ENCODE measurements at regions not wholly inside any gene's neighbourhood (a gene's known extent, or its start where the extent isn't known, plus 50 kb on each side); places are given as distances from the start of the nearest gene placed in this dataset.

- Histone ChIP-seq H2AFZ (no peak overlapping the region), H3K36me3 (ENCODE audit: insufficient read depth) (no peaks in the 10 kb centered on the region), H3F3A (replicated peaks; ENCODE audit: low read depth) (no peaks in the 10 kb centered on the region), H3K27ac (ENCODE audit: low read depth) (no peak overlapping the region), H3K4me3 (no peak overlapping the region), H4K20me1 (replicated peaks; ENCODE audit: insufficient read depth) (no peaks in the 10 kb centered on the region), H3K4me1 (ENCODE audit: insufficient read depth) (peaks cover 19% of the 10 kb centered on the region), H3K9me2 (ENCODE audit: insufficient read depth) (peaks cover 15% of the 10 kb centered on the region), H3K4me2 (no peak overlapping the region), H3K27me3 (ENCODE audit: insufficient read depth) (no peaks in the 10 kb centered on the region), H3K79me2 (replicated peaks; ENCODE audit: insufficient read depth) (no peaks in the 10 kb centered on the region)
- TF ChIP-seq NANOG (IDR thresholded peaks at IDR 0.05; ENCODE audit: borderline replicate concordance) (no peak), ZNF114 (CRISPR knock-in tag; IDR thresholded peaks at IDR 0.05) (no peak), JUNB (IDR thresholded peaks at IDR 0.05; ENCODE audit: unreplicated experiment) (no peak), POLR2AphosphoS5 (IDR thresholded peaks at IDR 0.05; ENCODE audit: low read depth) (no peak)
- TF ChIP-seq, protein P1, sequence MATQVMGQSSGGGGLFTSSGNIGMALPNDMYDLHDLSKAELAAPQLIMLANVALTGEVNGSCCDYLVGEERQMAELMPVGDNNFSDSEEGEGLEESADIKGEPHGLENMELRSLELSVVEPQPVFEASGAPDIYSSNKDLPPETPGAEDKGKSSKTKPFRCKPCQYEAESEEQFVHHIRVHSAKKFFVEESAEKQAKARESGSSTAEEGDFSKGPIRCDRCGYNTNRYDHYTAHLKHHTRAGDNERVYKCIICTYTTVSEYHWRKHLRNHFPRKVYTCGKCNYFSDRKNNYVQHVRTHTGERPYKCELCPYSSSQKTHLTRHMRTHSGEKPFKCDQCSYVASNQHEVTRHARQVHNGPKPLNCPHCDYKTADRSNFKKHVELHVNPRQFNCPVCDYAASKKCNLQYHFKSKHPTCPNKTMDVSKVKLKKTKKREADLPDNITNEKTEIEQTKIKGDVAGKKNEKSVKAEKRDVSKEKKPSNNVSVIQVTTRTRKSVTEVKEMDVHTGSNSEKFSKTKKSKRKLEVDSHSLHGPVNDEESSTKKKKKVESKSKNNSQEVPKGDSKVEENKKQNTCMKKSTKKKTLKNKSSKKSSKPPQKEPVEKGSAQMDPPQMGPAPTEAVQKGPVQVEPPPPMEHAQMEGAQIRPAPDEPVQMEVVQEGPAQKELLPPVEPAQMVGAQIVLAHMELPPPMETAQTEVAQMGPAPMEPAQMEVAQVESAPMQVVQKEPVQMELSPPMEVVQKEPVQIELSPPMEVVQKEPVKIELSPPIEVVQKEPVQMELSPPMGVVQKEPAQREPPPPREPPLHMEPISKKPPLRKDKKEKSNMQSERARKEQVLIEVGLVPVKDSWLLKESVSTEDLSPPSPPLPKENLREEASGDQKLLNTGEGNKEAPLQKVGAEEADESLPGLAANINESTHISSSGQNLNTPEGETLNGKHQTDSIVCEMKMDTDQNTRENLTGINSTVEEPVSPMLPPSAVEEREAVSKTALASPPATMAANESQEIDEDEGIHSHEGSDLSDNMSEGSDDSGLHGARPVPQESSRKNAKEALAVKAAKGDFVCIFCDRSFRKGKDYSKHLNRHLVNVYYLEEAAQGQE (IDR thresholded peaks at IDR 0.05; ENCODE audit: unreplicated experiment): no peak
- TF ChIP-seq, protein P2, sequence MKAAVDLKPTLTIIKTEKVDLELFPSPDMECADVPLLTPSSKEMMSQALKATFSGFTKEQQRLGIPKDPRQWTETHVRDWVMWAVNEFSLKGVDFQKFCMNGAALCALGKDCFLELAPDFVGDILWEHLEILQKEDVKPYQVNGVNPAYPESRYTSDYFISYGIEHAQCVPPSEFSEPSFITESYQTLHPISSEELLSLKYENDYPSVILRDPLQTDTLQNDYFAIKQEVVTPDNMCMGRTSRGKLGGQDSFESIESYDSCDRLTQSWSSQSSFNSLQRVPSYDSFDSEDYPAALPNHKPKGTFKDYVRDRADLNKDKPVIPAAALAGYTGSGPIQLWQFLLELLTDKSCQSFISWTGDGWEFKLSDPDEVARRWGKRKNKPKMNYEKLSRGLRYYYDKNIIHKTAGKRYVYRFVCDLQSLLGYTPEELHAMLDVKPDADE (IDR thresholded peaks at IDR 0.05): no peak
- no peaks in the 10 kb centered on the region for H3K27me3 Mint-ChIP-seq (ENCODE audit: insufficient read depth, low read depth, poor library complexity)
- no peaks in the 10 kb centered on the region; the same call in 2 of the 3 replicates for H3K36me3 Mint-ChIP-seq (ENCODE audit: low read depth)
- H3K4me3 Mint-ChIP-seq: no peak overlapping the region
- ATAC-seq (no peak), DNase-seq (ENCODE audit: low spot score) (no peak)
- peaks cover 5% of the 10 kb centered on the region; the same call in 1 of the 3 replicates for H3K9me3 Mint-ChIP-seq
- H3K27ac Mint-ChIP-seq: no peak overlapping the region
- H3K4me1 Mint-ChIP-seq: peaks cover 26% of the 10 kb centered on the region
Observed at GRCh38 chr18:37671119-37671518, 105.5 kb upstream of the CELF4 start.

GRCh38 chr18:37669991-37670534 is 104.5 kb upstream of the CELF4 start:
- ATAC-seq (peak; percentile 37), DNase-seq (ENCODE audit: low spot score) (peak; percentile 35)
- H2AFZ ChIP-seq: peak overlapping the region; percentile 83
- Mint-ChIP-seq H3K9me3 (no peaks in the 10 kb centered on the region), H3K27me3 (ENCODE audit: insufficient read depth, low read depth, poor library complexity) (no peaks in the 10 kb centered on the region), H3K4me1 (peaks cover 26% of the 10 kb centered on the region), H3K36me3 (ENCODE audit: low read depth) (no peaks in the 10 kb centered on the region; the same call in 2 of the 3 replicates), H3K27ac (no peak overlapping the region), H3K4me3 (no peak overlapping the region; the same call in 2 of the 3 replicates)
- no peaks in the 10 kb centered on the region for H3F3A ChIP-seq (replicated peaks; ENCODE audit: low read depth)
- no peaks in the 10 kb centered on the region for H4K20me1 ChIP-seq (replicated peaks; ENCODE audit: insufficient read depth)
- no peaks in the 10 kb centered on the region for H3K27me3 ChIP-seq (ENCODE audit: insufficient read depth)
- no peak overlapping the region for H3K27ac ChIP-seq (ENCODE audit: low read depth)
- no peak overlapping the region for H3K4me3 ChIP-seq
- no peaks in the 10 kb centered on the region for H3K36me3 ChIP-seq (ENCODE audit: insufficient read depth)
- peaks cover 19% of the 10 kb centered on the region for H3K4me1 ChIP-seq (ENCODE audit: insufficient read depth)
- H3K79me2 ChIP-seq (replicated peaks; ENCODE audit: insufficient read depth): no peaks in the 10 kb centered on the region
- H3K9me2 ChIP-seq (ENCODE audit: insufficient read depth): peaks cover 15% of the 10 kb centered on the region
- no peak for TF ChIP-seq EZH2phosphoT487 (IDR thresholded peaks at IDR 0.05; ENCODE audit: unreplicated experiment)
- TF ChIP-seq, protein P1 (IDR thresholded peaks at IDR 0.05; ENCODE audit: unreplicated experiment): no peak
- TF ChIP-seq EZH2 (IDR thresholded peaks at IDR 0.05; ENCODE audit: low read depth, unreplicated experiment): no peak
- no peak for TF ChIP-seq CTCF (conservative IDR thresholded peaks at IDR 0.05; ENCODE audit: low read depth in 2 of 2)
- no peak for TF ChIP-seq ZNF114 (CRISPR knock-in tag; IDR thresholded peaks at IDR 0.05)
- TF ChIP-seq JUNB (IDR thresholded peaks at IDR 0.05; ENCODE audit: unreplicated experiment): no peak
- no peak for TF ChIP-seq STAT1 (IDR thresholded peaks at IDR 0.05; ENCODE audit: unreplicated experiment)
- TF ChIP-seq, protein P2 (IDR thresholded peaks at IDR 0.05): no peak
- no peak overlapping the region for H3K4me2 ChIP-seq

Data from GM23338 (cell line).